ENCODE measurements at regions not wholly inside any gene's neighbourhood (a gene's known extent, or its start where the extent isn't known, plus 50 kb on each side); places are given as distances from the start of the nearest gene placed in this dataset.
"Not testable (repeated sequence)": the region's sequence is repeated elsewhere in the genome, so short reads cannot be mapped to it uniquely, and the experiment has no call there.

- WGBS, 4 donors: 93 to 100% (median 96%) methylated on average over 1 of the region's 1 CpG
- Histone ChIP-seq H3K4me3 (no peak overlapping the region), H3K36me3 (replicated peaks in 1 of 2) (no peaks in the 10 kb centered on the region), H3K9me3 (replicated peaks in 1 of 3) (peaks cover 0 to 12% (median 0%) of the 10 kb centered on the region in 3 donors), H3K4me1 (replicated peaks in 1 of 2) (no peaks in the 10 kb centered on the region), H3K27me3 (no peaks in the 10 kb centered on the region), H3K27ac (no peak overlapping the region)
- intact Hi-C loops (cut with DNase I): no loop called here
- no peak for TF ChIP-seq POLR2A (IDR thresholded peaks at IDR 0.05)
- no peak for DNase-seq
These were observed 161.0 kb downstream of the CRLF2 start for GRCh38 chrX:1051421-1051820.

DNA sequence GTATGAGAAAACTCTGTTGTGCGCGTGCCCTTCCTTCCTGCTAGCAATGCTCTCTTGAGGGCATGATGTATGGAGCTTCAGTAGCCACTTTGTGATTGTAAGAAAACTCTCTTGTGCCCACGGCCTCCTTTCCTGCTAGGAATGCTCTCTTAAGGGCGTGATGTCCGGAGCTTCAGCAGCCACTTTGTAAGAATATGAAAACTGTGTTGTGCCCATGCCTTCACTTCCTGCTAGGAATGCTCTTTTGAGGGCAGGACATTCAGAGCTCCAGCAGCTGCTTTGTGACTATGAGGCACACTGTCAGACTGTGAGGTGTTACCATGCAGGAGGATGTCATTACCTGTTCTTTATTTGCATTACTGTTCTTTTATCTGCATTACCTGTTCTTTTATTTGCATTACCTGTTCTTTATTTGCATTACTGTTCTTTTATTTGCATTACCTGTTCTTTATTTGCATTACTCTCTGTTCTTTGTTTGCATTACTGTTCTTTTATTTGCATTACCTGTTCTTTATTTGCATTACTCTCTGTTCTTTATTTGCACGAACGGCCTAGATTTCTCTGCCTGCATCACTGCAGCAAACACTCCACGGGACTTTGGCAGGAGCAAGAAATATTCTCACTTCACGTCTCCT, 166.7 kb downstream of the CRLF2 start:
- Histone ChIP-seq H3K27ac (no peak overlapping the region), H3K4me1 (replicated peaks in 1 of 2) (no peaks in the 10 kb centered on the region), H3K27me3 (no peaks in the 10 kb centered on the region), H3K9me3 (replicated peaks in 1 of 3) (peaks cover 0 to 11% (median 9%) of the 10 kb centered on the region in 3 donors), H3K4me3 (no peak overlapping the region), H3K36me3 (replicated peaks in 1 of 2) (no peaks in the 10 kb centered on the region)
- WGBS, 4 donors: 85 to 92% (median 90%) methylated on average over 9 of the region's 9 CpGs
- DNase-seq: no peak
- TF ChIP-seq POLR2A (IDR thresholded peaks at IDR 0.05) (no peak), CTCF (IDR thresholded peaks at IDR 0.05) (no peak)
- intact Hi-C loops (cut with DNase I): no loop called here

DNA sequence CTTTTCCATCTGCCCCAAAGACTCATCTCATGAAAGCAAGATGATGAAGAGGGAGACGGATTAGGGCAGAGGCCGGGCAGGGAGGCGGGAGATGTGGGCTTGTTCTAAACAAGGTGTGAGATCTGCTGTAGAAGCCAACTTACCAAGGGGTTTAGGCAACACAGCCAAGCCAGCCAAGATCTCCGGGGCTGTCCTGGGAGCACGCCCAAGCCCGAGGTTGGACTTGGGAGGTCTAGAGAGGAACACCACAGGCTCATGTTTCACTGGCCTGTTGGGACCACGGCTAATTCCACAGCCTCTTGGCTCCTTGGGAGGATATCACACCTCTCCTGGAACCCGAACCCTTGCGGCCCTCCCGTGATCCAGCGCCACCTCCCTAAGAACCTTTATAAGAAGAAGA, 171.4 kb downstream of the CRLF2 start:
- Histone ChIP-seq H3K36me3 (replicated peaks in 1 of 2) (no peaks in the 10 kb centered on the region), H3K27me3 (no peaks in the 10 kb centered on the region), H3K9me3 (replicated peaks in 1 of 3) (peaks cover 0 to 9% (median 7%) of the 10 kb centered on the region in 3 donors), H3K4me3 (no peak overlapping the region), H3K27ac (no peak overlapping the region), H3K4me1 (replicated peaks in 1 of 2) (no peaks in the 10 kb centered on the region)
- DNase-seq: no peak
- TF ChIP-seq POLR2A (IDR thresholded peaks at IDR 0.05) (no peak), CTCF (IDR thresholded peaks at IDR 0.05) (no peak)
- WGBS, 4 donors: 76 to 83% (median 79%) methylated on average over 11 of the region's 11 CpGs
- intact Hi-C loops (cut with DNase I): no loop called here

DNA sequence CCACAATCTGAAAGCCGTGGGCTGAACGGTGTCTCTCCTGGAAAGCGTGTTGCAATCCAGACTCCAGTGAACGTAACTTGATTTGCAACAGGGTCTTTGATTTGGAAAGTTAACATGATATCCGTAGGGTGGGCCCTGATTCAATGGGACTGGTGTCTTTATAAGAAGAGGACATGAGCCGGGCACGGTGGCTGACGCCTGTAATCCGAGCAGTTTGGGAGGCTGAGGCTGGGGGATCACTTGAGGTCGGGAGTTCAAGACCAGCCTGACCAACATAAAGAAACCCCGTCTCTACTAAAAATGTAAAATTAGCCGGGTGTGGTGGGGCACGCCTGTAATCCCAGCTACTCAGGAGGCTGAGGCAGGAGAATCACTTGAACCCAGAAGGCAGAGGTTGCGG, 176.5 kb downstream of the CRLF2 start:
- H3K9me3 ChIP-seq (replicated peaks in 1 of 3); intact Hi-C loops (cut with DNase I): not testable (repeated sequence)

DNA sequence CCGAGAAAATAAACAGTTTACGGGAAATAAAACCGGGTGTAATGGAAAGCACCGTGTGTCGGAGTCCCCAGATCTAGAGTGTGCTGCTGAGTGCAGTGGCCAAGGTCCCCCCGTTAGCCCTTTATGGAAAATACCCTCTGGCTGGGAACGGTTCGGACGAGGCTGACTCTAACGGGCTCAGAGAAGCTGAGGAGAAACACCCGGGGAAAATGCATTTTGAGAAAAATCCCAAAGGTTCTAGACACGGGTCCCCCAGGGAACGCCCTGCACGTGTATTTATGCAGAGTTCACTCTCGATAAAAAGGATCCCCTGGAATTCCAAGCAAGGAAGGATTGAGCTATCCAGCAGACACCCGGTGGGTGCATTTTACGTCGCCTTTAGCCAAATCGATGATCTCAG, 177.2 kb downstream of the CRLF2 start:
- Histone ChIP-seq H3K4me1 (replicated peaks in 1 of 2) (no peaks in the 10 kb centered on the region), H3K4me3 (no peak overlapping the region), H3K36me3 (replicated peaks in 1 of 2) (no peaks in the 10 kb centered on the region), H3K27me3 (no peaks in the 10 kb centered on the region), H3K9me3 (replicated peaks in 1 of 3) (no peaks in the 10 kb centered on the region), H3K27ac (no peak overlapping the region)
- intact Hi-C loops (cut with DNase I): no loop called here
- DNase-seq: no peak
- TF ChIP-seq POLR2A (IDR thresholded peaks at IDR 0.05): no peak
- WGBS, 4 donors: 67 to 74% (median 71%) methylated on average over 19 of the region's 19 CpGs

More for the DNA sequence above, 176.5 kb downstream of the CRLF2 start:
- not testable (repeated sequence) for DNase-seq; H3K4me1 ChIP-seq (replicated peaks in 1 of 2); H3K36me3 ChIP-seq (replicated peaks in 1 of 2); H3K27ac ChIP-seq; H3K4me3 ChIP-seq; H3K27me3 ChIP-seq
- 79 to 86% (median 84%) methylated on average over 14 of the region's 14 CpGs for WGBS, 4 donors

GRCh38 chrX:1034717-1035116, 177.7 kb downstream of the CRLF2 start:
- TF ChIP-seq CTCF (IDR thresholded peaks at IDR 0.05): no peak
- no peak for DNase-seq
- Histone ChIP-seq H3K9me3 (replicated peaks in 1 of 3) (no peaks in the 10 kb centered on the region), H3K36me3 (replicated peaks in 1 of 2) (no peaks in the 10 kb centered on the region), H3K4me3 (no peak overlapping the region), H3K27me3 (no peaks in the 10 kb centered on the region), H3K4me1 (replicated peaks in 1 of 2) (no peaks in the 10 kb centered on the region), H3K27ac (no peak overlapping the region)
- intact Hi-C loops (cut with DNase I): no loop called here
- WGBS, 4 donors: 74 to 78% (median 76%) methylated on average over 17 of the region's 17 CpGs

Measured in adrenal gland (tissue), 9 donors.